NCI-H460 (cell line): ENCODE measurements at regions not wholly inside any gene's neighbourhood (a gene's known extent, or its start where the extent isn't known, plus 50 kb on each side); places are given as distances from the start of the nearest gene placed in this dataset.

Experiments used
- DNase-seq: peaks from one replicate; pipeline ENCODE4 v3.0.0-alpha.2; 2016; ENCODE audit warnings: low read depth; ENCODE audit errors: extremely low read depth
- small RNA-seq, 2 experiments: library from RNA; depleted of rRNA; stranded (forward); fragments of <200 nt; gene quantifications; one replicate each; pipeline ENCODE3, GENCODE V24; 2014

GRCh38 chr10:10958041-10958440 lies 59.6 kb upstream of the CELF2 start:
- DNase-seq = no peak

- DNase-seq = no peak
These were observed 58.0 kb upstream of the CELF2 start for GRCh38 chr10:10959666-10960065.

GRCh38 chr10:10960534-10960933 lies 57.1 kb upstream of the CELF2 start:
- no peak for DNase-seq

DNA sequence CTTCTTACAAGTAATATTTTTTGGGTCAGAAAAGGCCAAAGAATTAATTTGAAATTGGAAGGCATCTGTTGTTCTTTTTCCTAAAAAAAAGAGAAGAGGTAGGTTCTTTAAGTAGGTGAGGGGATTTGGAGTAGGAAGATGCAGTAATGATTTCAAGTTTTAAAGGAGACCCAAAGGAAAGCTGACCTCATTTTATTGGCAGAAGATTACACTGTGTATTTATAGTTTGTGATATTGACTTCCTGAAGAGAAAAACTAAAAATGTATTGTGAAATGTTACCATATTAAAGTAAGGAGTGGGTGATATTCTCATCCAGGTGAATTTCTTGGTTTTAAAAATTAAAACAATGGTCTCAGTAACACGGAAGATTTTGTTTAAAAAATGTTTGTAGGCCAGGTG lies 56.6 kb upstream of the CELF2 start:
- no peak for DNase-seq

DNA sequence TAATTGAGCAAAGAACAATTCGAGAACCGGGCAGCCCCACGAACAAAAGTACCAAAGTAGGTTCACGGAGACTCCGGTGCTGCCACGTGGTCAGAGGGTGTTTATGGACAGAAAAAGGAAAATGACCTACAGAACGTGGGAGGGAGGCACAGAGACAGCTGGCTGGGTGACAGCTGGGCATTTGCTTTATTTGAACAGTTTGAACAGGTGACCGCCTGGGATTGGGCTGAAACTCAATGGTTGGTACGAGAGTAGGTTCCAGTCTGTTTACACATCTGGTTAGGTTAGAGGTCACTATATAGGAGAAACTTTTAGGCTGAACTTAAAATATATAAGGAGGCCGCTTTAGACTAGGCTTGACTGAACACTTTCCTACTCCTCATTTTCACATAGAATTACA lies 50.6 kb upstream of the CELF2 start:
- no peak for DNase-seq

DNA sequence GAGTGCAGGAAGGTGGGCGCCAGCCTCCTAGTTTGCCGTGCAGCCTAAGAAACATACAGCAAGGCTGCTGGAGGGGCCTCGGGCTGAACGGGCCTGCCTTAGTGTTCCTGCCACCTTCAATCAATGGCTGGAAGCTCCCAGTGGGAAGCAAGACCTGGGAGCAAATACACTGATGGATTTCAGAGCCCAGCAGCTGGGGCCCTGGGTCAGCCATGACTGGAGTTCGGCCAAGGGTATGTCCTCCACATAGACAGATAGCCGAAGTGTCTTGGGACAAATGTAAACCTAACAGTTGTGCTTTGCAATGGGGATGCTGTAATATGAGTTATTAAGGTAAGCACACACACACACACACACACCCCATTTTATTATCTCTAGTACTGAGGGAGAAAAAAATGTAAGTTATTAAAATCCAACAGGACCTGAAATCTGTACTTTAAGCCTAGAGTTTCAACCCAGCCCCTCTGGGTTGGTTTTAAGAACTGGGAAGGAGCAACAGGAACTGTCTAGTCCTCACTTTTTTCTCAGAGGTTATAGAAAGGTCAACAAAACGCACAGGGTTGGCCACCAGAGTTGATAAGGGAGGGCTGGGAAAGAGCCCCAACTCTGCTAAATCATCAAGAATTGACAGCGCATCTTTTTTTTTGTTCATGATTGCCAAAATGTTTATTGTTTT lies 50.0 kb upstream of the CELF2 start:
- DNase-seq = no peak

Small RNA genes in the stretch of these regions (small RNA-seq; reads per million reads assigned to genes)
- gene AC025946.2 (0 reads per million in 2 experiments), gene AL355333.1 (0 reads per million in 2 experiments), gene CUX2P1 (0 reads per million in 2 experiments), gene RF00019 (0 reads per million in 2 experiments), gene RNA5SP299 (0 reads per million in 2 experiments)
